ENCODE measurements at regions not wholly inside any gene's neighbourhood (a gene's known extent, or its start where the extent isn't known, plus 50 kb on each side); places are given as distances from the start of the nearest gene placed in this dataset.

GRCh38 chr3:193873426-193874201, 262.3 kb upstream of the HES1 start:
- DNase-seq (ENCODE audit: low read depth in 3 of 3): no peak

GRCh38 chr3:193874512-193874911, 261.4 kb upstream of the HES1 start:
- no peak for DNase-seq (ENCODE audit: low read depth in 3 of 3)

- no peak for DNase-seq (ENCODE audit: low read depth in 3 of 3)
Observed at GRCh38 chr3:193874997-193875593, 260.9 kb upstream of the HES1 start.

- DNase-seq (ENCODE audit: low read depth in 3 of 3): no peak
Observed at GRCh38 chr3:193875601-193876321, 260.2 kb upstream of the HES1 start.

GRCh38 chr3:193879099-193879863, 256.7 kb upstream of the HES1 start:
- no peak for DNase-seq (ENCODE audit: low read depth in 3 of 3)

GRCh38 chr3:193879864-193880242, 256.1 kb upstream of the HES1 start:
- DNase-seq (ENCODE audit: low read depth in 3 of 3): no peak

GRCh38 chr3:193882091-193882490, 253.9 kb upstream of the HES1 start:
- DNase-seq (ENCODE audit: low read depth in 3 of 3): no peak

- DNase-seq (ENCODE audit: low read depth in 3 of 3): no peak
Observed at GRCh38 chr3:193883551-193883950, 252.4 kb upstream of the HES1 start.

GRCh38 chr3:193884027-193884426, 251.9 kb upstream of the HES1 start:
- DNase-seq (ENCODE audit: low read depth in 3 of 3): no peak

- DNase-seq (ENCODE audit: low read depth in 3 of 3): no peak
Observed at GRCh38 chr3:193884652-193885051, 251.3 kb upstream of the HES1 start.

- DNase-seq (ENCODE audit: low read depth in 3 of 3): no peak
Observed at GRCh38 chr3:193885832-193886231, 250.1 kb upstream of the HES1 start.

- no peak for DNase-seq (ENCODE audit: low read depth in 3 of 3)
Observed at GRCh38 chr3:193890016-193890897, 245.7 kb upstream of the HES1 start.

GRCh38 chr3:193894121-193894863, 241.7 kb upstream of the HES1 start:
- no peak for DNase-seq (ENCODE audit: low read depth in 3 of 3)

GRCh38 chr3:193895409-193895808, 240.5 kb upstream of the HES1 start:
- no peak for DNase-seq (ENCODE audit: low read depth in 3 of 3)

GRCh38 chr3:193896419-193896818, 239.5 kb upstream of the HES1 start:
- no peak for DNase-seq (ENCODE audit: low read depth in 3 of 3)

- no peak for DNase-seq (ENCODE audit: low read depth in 3 of 3)
Observed at GRCh38 chr3:193897288-193897687, 238.7 kb upstream of the HES1 start.

GRCh38 chr3:193897731-193898180, 238.2 kb upstream of the HES1 start:
- no peak for DNase-seq (ENCODE audit: low read depth in 3 of 3)

GRCh38 chr3:193899001-193899400, 236.9 kb upstream of the HES1 start:
- DNase-seq (ENCODE audit: low read depth in 3 of 3): no peak

GRCh38 chr3:193901007-193901406, 234.9 kb upstream of the HES1 start:
- DNase-seq (ENCODE audit: low read depth in 3 of 3): no peak
